NCI-H82 treated with DMSO at 0.1 percent for 48 hours (cell line): ENCODE measurements at regions not wholly inside any gene's neighbourhood (a gene's known extent, or its start where the extent isn't known, plus 50 kb on each side); places are given as distances from the start of the nearest gene placed in this dataset.

ENCODE experiments used
- DNase-seq: peaks from one replicate; lab custom pipeline; 2025; ENCODE audit not compliant: unreplicated experiment; lab: John Stamatoyannopoulos, UW

DNA sequence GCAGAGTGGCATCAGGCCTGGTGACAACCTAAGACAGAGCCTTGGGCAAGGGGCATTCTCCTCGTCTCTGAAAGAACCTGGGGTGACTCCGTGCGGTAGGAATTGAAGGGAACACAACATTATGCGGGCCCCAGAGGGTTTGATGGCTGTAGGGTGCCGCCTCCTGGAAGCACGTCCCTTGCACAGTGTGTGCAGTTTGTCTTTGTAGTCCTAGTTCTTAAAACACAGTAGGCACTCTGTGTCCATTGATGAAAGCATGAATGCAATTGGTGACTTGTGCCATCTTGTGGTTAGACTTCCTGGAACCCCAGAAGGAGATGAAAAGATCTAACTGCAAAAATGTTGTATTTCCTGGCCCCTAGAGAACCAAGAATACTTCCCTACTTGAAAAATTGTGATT, 279.8 kb downstream of the UTP18 start:
- DNase-seq = no peak

- no peak for DNase-seq
These were observed 280.9 kb downstream of the UTP18 start for GRCh38 chr17:51541215-51541614.

DNA sequence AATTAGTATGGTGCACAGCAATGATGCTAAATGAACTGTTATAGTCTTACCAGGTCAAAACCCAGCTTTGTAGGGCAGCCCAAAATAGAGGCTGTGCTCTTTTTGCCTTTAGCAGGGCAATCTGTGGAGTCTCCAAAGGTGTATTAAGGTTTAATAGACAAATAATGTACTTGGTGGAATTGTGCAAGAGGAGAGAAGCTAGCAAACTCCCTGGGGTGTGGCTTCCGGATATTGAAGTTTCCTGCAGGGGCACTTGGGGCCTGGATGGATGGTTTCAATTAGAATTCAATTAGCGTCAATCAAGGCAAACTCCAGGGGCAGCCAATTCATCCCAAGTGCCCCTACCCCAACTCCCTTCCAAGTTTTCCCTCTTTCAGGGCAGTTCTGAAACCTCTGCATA, 285.8 kb downstream of the UTP18 start:
- DNase-seq = no peak

GRCh38 chr17:51548125-51548524, 287.8 kb downstream of the UTP18 start:
- no peak for DNase-seq

DNA sequence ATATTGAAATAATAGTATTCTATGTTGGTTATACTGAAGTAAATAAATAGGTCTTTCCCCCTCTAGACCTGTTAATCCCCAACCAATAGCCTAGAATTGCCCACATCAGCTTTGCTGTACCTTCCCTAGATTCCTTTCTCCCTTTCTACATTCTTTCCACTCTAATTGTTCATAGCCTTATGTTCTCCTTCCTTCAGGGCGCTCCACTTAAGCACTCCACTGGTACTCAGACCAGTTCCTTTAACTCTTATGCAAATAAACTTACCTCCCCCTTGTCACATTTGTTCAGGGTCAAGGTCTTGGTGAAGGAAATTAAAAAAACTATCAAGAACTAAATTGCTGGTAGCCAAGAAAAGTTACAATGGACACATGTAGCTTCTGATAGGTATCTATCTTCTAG, 294.8 kb downstream of the UTP18 start:
- no peak for DNase-seq

- DNase-seq = no peak
These were observed 299.4 kb downstream of the UTP18 start for GRCh38 chr17:51559778-51560177.

DNA sequence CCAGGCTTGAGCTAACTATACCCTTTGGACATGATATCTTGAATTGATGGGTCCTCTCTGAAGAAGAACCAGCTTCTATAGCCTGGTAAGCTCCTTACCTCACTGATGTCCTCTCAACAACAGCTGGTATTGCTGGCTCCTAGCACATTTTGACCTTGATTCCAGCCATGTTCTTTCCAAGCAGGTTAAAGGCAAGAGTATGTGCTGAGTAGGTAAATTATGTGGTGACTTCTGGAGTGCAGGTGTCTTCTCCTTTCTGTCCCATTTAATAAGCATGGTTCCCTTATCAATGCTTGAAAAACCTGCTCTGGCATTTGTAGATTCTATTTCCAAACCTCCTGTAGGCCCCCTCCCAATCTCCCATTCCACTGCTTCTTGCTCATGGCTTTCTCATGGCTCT, 300.1 kb downstream of the UTP18 start:
- no peak for DNase-seq

GRCh38 chr17:51563961-51564360, 303.6 kb downstream of the UTP18 start:
- no peak for DNase-seq

DNA sequence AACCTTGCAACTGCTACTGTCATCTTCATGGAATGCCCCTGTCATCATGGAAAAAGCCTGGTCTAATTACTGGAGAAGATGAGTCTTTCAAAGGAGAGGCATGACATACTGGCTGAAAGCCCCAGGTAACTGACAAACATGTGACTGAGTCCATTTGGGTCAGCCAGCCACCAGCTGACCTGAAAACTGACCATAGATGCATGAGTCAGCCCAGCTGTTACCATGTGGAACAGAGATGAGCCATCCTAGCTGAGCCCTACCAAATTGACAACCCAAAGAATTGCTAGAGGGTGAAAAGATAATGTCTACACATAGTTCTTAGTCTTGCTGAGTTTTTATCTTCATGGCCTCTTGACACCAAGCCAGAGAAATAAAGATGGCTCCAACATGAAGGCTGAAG, 311.8 kb downstream of the UTP18 start:
- DNase-seq = no peak
